ENCODE measurements at regions not wholly inside any gene's neighbourhood (a gene's known extent, or its start where the extent isn't known, plus 50 kb on each side); places are given as distances from the start of the nearest gene placed in this dataset. TPM values are rescaled to one million over a fixed set of nuclear protein-coding genes. Genes with fewer than 3 reads are reported as not detected.

DNA sequence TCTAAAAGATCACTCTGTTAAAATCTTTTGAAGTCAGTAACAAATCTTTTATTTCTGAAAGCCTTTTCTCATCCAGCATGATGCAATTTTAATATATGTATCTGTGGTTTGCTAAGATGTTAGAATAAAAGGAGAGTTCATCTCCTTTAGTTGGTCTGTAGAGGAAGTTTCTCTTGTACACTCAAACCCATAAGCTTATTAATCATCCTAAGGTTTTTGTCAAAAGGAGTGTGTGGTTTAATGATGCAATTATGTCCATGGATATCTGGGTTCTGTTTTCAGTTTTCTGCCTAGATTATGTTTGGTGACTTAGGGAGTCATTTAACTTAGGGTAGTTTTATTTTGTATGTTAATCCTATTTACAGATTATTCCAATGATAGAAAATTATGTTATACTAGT, 52.1 kb upstream of the NDST4 start:
- Histone ChIP-seq H3K56ac (ENCODE audit: extremely low read depth, insufficient read depth, low read length) (no peak overlapping the region), H3K18ac (ENCODE audit: low read depth, low read length) (no peak overlapping the region), H2BK5ac (ENCODE audit: low read depth, low read length, poor library complexity, severe bottlenecking) (no peak overlapping the region), H2BK15ac (ENCODE audit: low read depth, low read length) (no peak overlapping the region), H2BK20ac (ENCODE audit: low read depth, low read length) (no peak overlapping the region), H3K9ac (ENCODE audit: low read depth, low read length) (no peak overlapping the region), H3K79me1 (ENCODE audit: low read depth in 1 of 2, low read length in 2 of 2) (no peaks in the 10 kb centered on the region), H4K20me1 (ENCODE audit: insufficient read depth, low read length) (no peaks in the 10 kb centered on the region), H3K4me1 (ENCODE audit: control insufficient read depth, insufficient read depth, low read length) (no peaks in the 10 kb centered on the region), H3K4me3 (ENCODE audit: insufficient read depth, low read depth, low read length) (no peak overlapping the region), H3K36me3 (ENCODE audit: control insufficient read depth, insufficient read depth, low read length) (no peaks in the 10 kb centered on the region), H2AK9ac (replicated peaks; ENCODE audit: low read depth, low read length, poor library complexity) (no peak overlapping the region), H3K9me1 (ENCODE audit: insufficient read depth, low read length) (no peaks in the 10 kb centered on the region), H2AFZ (replicated peaks; ENCODE audit: low read length, poor library complexity) (no peak overlapping the region), H3K4ac (ENCODE audit: low read depth, low read length) (no peak overlapping the region), H3K9me3 (ENCODE audit: control insufficient read depth, insufficient read depth, low read length) (peaks cover 2% of the 10 kb centered on the region; the same call in 1 of the 2 replicates), H3K4me2 (ENCODE audit: low read depth, low read length) (no peak overlapping the region), H4K5ac (ENCODE audit: low read depth, low read length) (no peak overlapping the region), H4K8ac (ENCODE audit: low read depth in 2 of 2, low read length in 2 of 2) (no peak overlapping the region), H4K91ac (ENCODE audit: insufficient read depth, low read depth, low read length) (no peak overlapping the region), H3K23ac (ENCODE audit: low read depth, low read length) (no peak overlapping the region), H3K27ac (ENCODE audit: insufficient read depth, low read length) (no peak overlapping the region), H2AK5ac (ENCODE audit: low read depth, low read length) (no peak overlapping the region), H2BK120ac (ENCODE audit: low read depth, low read length) (no peak overlapping the region), H3K14ac (replicated peaks; ENCODE audit: low read depth, low read length) (no peak overlapping the region), H3K27me3 (ENCODE audit: control insufficient read depth, insufficient read depth, low read length) (no peaks in the 10 kb centered on the region)
- no TSS peak for BruUV-seq (replicated peaks)
- TF ChIP-seq RAD21 (IDR thresholded peaks at IDR 0.05; ENCODE audit: low read length) (no peak), CEBPB (IDR thresholded peaks at IDR 0.05; ENCODE audit: low read depth, low read length) (no peak), BHLHE40 (IDR thresholded peaks at IDR 0.05; ENCODE audit: low read depth, low read length) (no peak), POLR2A (IDR thresholded peaks at IDR 0.05; ENCODE audit: low read depth, low read length) (no peak), CHD1 (IDR thresholded peaks at IDR 0.05; ENCODE audit: low read depth, low read length) (no peak), MXI1 (IDR thresholded peaks at IDR 0.05; ENCODE audit: borderline replicate concordance, low read depth, low read length) (no peak), FOS (IDR thresholded peaks at IDR 0.05; ENCODE audit: low read depth, low read length) (no peak)
- TF ChIP-seq, protein P1, sequence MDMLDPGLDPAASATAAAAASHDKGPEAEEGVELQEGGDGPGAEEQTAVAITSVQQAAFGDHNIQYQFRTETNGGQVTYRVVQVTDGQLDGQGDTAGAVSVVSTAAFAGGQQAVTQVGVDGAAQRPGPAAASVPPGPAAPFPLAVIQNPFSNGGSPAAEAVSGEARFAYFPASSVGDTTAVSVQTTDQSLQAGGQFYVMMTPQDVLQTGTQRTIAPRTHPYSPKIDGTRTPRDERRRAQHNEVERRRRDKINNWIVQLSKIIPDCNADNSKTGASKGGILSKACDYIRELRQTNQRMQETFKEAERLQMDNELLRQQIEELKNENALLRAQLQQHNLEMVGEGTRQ (IDR thresholded peaks at IDR 0.05; ENCODE audit: low read depth, low read length) = no peak
- TF ChIP-seq, protein P2, sequence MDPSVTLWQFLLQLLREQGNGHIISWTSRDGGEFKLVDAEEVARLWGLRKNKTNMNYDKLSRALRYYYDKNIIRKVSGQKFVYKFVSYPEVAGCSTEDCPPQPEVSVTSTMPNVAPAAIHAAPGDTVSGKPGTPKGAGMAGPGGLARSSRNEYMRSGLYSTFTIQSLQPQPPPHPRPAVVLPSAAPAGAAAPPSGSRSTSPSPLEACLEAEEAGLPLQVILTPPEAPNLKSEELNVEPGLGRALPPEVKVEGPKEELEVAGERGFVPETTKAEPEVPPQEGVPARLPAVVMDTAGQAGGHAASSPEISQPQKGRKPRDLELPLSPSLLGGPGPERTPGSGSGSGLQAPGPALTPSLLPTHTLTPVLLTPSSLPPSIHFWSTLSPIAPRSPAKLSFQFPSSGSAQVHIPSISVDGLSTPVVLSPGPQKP (IDR thresholded peaks at IDR 0.05; ENCODE audit: borderline replicate concordance, low read depth, low read length) = no peak
- DNase-seq (no peak), ATAC-seq (ENCODE audit: low read depth) (no peak)
- in situ Hi-C loops (cut with MboI; ENCODE audit: low sequenced_read_pairs) (no loop called here), intact Hi-C loops (cut with micrococcal nuclease) (no loop called here), dilution Hi-C loops (cut with HindIII; ENCODE audit: low sequenced_read_pairs, unreplicated experiment) (no loop called here)
- POLR2A ChIA-PET (ENCODE audit: unreplicated experiment) = no interaction called here
- CTCF ChIA-PET = no interaction called here

Small RNA genes lying in the stretch of these regions (microRNA-seq; reads per million reads assigned to microRNA genes)
- gene RNU6-119P (ENCODE audit: insufficient read depth, insufficient read length) = not detected

Small RNA genes lying in the stretch of these regions (small RNA-seq; reads per million reads assigned to genes)
- gene RNU6-119P = 0 to 1.8 (median 0) reads per million in 5 experiments

All from IMR-90 (cell line).